Left renal pelvis (tissue), 4 donors: ENCODE measurements at regions not wholly inside any gene's neighbourhood (a gene's known extent, or its start where the extent isn't known, plus 50 kb on each side); places are given as distances from the start of the nearest gene placed in this dataset.
"Not testable (repeated sequence)": the region's sequence is repeated elsewhere in the genome, so short reads cannot be mapped to it uniquely, and the experiment has no call there.

Experiments
- DNase-seq, 4 donors: peaks; one replicate each; pipeline ENCODE4 v3.0.0-alpha.2; 2013; ENCODE audit warnings: low read depth in 4 of 4, low spot score in 3 of 4

DNA sequence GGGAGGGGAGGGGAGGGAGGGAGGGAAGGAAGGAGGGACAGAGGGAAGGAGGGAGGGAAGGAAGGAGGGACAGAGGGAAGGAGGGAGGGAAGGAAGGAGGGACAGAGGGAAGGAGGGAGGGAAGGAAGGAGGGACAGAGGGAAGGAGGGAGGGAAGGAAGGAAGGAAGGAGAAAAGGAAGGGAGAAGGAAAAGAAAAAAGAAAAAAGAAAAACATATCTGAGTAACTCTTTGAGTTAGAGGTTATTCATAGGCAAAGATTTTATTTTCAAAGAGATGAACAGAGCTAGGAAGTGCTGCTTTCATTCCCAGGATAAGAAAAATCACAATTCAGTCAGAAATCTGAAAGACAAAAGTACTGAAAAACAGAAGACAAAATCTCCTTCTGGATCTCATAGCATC lies 379.7 kb upstream of the GYPC start:
- not testable (repeated sequence) for DNase-seq

DNA sequence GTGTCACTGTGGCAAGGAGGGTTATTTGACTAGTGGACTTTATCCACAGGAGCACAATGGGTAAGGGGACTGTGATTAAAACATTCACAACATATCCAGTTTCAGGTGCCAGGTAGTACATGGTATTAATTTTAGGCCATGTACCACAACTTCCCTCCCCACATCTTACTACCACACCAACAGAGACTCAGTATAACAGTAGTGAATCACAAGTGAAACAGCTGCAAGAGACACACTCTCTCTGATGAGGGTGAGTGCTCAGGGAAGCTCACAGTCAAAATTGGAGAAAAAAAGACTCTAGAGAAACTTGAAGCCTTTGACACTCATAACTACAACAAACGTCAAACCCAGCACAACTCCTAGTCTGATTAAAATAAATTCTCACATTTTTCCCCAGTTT lies 367.6 kb upstream of the GYPC start:
- DNase-seq = no peak

DNA sequence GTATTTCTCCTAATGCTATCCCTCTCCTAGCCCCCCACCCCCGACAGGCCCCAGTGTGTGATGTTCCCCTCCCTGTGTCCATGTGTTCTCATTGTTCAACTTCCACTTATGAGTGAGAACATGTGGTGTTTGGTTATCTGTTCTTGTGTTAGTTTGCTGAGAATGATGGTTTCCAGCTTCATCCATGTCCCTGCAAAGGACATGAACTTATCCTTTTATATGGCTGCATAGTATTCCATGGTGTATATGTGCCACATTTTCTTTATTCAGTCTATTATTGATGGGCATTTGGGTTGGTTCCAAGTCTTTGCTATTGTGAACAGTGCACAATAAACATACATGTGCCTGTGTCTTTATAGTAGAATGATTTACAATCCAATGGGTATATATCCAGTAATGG lies 362.0 kb upstream of the GYPC start:
- not testable (repeated sequence) for DNase-seq

DNA sequence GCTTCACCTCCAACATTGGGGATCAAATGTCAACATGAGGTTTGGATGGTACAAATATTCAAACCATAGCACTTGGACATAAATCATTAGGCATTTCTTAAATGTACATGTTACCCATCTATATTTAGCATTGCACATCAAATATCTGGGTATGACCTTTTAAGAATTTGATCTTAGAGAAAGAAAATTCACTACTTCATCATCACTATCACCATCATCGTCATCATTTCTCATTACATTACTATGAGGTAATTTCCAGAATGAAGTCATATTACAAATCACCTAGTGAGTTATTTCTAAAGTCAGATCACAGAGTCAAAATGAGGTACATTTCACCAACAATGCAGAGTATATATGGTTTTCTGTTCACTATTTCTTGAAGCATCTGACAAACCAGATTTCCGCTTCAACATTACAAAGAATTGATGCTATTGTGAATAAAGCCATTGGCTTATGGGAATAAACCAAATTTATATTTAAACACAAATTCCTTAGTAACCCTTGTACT lies 356.4 kb upstream of the GYPC start:
- no peak for DNase-seq

DNA sequence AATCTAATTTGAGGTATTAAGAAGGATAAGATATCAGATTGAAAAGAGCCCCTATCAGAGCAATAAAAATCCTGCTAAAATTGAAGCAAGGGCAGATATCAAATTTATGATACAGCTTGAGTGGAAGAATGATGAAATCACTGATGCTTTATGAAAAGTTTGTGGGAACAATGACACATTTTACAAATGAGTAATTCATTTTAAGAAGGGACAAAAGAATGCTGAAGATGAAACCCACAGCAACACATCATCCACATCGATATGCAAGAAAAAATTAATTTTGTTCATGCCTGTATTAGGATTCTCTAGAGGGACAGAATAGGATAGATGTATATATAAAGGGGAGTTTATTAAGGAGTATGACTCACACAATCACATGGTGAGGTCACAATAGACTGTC lies 355.6 kb upstream of the GYPC start:
- no peak for DNase-seq

DNA sequence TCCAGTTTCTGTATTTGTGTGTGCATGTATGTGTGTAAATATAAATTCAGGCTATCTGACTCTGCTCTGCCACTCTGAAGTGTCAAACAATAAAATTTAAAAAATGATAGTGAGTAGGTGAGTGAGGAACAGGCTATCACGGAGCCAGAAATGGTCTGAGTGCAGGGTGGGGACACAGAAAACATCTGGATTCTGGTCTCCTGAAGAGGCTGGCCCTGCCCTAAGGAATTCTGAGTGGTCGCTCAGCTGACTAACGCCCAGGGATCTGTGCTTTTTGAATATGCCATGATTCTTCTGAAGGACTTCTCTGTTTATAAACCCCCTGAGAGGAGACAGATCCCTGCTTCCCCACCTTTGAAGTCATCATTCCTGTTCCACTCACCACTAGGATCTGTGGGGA lies 353.9 kb upstream of the GYPC start:
- DNase-seq = no peak

DNA sequence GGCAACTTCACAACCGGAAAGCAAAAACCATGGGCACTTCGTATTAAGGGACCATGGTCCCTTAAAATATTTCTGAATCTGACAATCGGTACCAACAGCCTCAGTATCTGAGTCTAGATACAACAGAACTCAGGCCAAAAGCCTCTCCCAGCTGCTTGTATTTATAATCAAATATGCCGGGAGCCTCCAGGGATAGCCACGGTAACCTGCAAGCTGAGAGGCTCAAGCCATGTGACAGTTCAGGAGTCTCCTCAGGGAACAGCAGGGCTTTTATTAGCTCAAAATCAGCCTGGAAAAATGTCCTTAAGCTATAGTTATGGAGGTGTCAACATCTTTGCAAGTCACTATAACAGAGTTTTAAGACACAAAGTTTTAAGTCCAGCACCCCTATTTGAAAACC lies 352.8 kb upstream of the GYPC start:
- DNase-seq = no peak

DNA sequence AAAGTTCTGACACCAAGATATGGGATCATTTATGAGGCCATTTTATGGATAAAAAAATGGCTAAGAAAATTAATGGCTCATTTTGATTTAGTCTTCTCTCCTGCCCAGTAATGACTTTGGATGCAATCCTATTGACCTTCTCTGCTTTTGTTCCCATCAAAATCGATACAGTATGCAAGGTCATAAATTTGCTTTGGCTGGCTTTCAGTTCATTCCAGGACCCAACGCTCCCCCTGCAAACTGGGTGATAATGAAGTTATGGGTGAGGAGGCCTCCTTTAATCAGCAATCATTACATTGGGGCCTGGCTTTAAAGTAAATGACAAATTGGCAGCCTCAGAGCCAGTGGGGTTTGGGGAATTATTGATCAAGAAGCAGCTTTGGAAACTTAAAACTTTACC lies 351.8 kb upstream of the GYPC start:
- no peak for DNase-seq

DNA sequence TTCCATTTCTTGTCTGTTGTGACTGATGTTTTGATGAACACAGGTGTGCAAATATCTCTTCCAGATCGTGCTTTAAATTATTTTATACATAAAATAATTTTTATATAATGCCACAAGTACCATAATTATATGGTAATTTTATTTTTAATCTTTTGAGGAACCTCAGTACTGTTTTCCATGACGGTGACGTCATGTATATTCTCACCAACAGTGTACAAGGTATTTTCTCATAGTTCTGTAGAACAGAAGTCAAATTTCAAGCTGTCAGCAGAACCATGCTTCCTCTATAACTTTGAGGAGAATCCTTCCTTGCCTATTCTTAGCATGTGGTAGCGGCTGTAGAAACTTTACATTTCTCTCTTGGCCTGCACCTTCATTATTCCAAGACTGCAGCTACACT lies 349.4 kb upstream of the GYPC start:
- no peak for DNase-seq

DNA sequence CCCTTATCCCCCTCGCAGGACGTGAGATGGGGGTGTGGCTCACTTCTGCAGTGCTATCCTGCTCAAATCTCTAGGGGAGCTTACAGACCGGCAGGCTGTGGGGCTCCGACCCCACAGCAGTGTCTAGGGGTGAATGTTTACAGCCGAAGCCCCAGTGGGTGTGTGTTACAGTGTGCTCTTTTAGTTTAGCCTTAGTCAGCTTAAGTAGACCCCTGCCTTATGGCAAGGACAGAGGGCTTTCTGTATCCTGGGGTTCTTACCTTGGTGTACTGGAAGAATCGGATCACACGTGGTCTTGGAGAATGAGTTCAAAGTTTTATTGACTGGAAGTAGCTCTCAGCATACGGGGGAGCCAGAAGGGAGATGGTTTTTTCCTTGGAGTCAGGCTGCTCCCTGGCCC lies 348.2 kb upstream of the GYPC start:
- no peak for DNase-seq

DNA sequence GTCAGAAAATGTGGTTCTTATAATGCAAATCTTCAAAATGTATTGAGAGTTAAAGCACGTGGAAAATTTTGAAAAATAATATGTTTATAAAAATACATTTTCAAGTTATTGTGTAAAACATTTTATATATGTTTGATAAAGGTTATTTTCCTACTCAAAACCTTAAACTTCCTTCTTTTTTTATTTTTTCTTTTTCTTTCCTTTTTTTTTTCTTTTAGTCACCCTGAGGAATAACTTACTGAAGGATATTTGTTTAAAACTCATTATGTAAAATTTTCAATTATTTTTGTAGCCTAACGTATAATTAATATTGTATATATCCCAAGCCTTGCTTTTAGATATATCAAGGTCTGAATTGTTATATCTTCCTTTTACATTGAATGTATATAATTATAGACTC lies 346.8 kb upstream of the GYPC start:
- DNase-seq = no peak

DNA sequence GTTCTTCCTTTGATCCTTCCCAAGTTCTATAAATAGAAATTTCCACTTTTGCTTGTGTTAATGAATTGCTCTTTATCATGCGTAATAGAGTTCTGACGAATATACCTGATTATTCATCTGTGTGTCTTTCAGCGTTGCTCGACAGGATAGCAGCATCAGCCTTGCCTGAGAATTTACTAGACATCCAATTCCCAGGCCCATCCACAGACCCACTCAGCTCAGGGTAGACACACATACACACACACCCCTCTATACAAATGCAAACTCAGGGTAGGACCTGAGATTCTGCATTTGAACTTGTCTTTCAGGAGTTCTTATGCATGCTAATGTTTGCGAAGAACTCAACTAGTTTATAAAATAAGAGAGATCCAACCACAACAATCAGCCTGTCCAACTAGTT lies 343.4 kb upstream of the GYPC start:
- no peak for DNase-seq

DNA sequence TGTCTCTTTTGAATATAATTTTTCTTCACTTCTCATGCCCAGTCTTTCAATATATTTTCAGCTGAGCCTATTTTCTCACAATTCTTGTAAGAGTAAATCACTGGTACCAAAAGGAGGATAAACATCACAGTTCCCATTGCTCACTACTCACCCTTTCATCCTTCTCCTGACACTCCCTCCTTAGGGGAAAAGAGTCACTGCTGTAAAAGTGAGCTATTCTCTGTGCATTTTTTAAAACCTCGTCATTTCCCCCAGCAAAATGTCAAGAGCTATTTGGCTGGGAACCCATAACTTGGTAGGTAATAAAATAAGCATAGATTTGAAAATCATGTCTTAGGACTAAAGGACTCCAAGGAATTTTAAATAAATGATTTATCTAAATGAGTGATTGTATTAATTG lies 340.1 kb upstream of the GYPC start:
- DNase-seq = no peak

DNA sequence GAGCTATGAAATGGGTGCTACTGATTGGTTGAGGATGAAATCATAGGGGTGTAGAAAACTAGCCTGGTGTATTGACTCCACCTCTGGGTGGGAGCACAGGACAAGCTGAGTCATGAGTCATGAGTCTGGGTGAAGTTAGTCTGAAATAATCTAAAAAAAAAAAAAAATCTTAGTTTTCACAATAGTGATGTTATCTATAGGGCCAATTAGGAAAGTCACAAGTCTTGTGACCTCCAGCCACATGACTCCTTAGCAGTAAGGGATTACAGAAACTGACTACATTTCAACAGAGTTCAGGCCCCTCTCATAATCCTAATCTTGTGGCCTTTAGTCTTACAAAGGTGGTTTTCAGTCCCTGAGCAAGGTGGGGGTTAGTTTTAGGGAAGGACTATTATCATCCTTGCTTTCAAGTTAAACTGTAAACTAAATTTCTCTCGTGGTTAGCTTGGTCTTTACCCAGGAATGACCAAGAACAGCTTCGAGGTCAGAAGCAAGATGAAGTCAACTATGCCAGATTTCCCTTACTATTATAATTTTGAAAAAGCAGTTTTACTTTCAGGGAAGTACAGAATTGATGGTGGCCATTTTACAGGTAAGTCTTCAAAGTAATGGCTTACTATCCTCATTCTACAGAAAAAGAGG lies 338.0 kb upstream of the GYPC start:
- no peak for DNase-seq

DNA sequence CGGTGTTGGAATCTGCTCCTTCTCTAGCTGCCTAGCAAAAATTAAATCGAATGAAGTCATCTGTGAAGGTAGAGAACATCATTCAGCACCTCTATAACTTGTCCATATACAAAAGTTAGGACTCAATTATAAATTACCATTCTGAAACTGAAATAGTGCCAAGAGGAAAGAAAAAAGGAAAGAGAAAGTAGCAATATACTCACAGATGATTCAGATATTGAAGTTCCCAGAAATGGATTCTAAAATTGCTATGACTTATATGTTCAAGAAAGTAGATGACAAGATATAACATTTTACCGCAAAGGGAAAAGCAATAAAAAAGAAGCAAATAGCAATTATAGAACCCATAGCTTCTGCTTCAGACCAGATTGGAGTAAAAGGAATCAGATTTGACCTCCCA lies 333.6 kb upstream of the GYPC start:
- no peak for DNase-seq

DNA sequence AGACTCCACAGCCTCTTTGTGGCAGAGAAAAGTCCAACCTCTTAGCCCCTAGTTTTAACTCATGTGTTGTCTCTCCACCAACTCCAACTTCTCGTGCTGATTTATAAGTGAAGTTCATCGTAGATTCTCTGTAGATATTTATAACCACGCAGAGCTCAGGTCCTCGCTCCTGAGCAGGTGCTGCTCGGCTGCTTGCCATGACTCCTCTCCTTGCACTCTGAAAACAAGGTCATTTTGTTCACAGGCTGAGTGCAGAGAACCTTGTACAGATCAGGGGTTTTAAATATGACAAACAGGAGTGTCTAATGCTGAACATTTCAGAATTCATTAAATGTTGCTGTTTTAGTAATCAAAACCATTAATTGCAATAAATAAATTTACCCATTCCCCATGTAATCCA lies 330.8 kb upstream of the GYPC start:
- no peak for DNase-seq

DNA sequence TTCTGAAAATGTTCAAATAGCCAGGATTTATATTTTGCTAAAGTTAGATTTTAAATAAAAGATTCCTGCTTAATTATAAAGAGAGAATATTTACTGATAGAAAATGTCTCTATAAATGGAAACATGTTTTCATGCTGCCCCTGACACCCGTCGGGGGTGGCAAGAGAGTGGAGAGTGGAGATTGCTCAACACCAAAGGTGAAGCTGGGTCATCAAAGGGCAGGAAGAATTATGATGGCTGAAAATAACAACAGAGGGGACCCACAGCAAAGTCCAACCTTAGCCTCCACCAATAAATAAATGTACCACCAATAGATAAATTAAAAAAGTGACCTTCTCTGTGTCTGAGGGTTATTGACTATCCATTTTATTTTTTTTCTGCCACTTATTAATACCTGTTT lies 326.8 kb upstream of the GYPC start:
- DNase-seq = no peak

DNA sequence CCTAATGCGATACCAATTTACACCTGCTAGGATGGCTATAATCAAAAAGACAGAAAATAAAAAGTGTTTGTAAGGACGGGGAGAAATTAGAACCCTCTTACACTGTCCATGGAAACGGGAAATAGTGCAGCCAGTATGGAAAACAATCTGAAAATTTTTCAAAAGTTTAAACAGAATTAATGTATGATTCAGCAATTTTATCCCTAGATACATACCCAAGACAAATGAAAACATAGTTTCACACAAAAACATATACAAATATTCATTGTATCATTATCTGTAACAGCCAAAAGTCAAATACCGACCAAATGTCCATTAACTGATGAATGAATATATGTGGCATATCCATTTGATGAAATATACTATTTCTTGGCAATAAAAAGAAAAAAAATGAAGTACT lies 313.5 kb upstream of the GYPC start:
- no peak for DNase-seq

DNA sequence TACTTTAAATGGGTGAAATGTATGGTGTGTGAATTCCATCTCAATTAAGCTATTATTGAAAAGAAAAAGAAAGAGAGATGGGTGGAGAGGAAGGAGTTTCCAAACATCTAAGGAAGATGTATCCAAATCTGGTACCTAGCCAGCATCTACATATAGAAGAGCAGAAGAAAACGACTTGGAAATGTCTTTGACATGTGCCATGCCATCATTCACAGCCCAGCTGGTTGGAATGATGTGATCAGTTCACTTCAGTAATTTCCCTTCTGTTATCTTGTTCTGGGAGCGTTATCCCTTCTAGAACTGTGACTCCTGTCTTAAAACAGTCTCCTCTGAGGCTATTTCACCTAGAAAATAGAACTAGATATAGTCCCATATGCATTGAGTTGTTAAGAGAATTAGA lies 312.8 kb upstream of the GYPC start:
- DNase-seq = no peak

DNA sequence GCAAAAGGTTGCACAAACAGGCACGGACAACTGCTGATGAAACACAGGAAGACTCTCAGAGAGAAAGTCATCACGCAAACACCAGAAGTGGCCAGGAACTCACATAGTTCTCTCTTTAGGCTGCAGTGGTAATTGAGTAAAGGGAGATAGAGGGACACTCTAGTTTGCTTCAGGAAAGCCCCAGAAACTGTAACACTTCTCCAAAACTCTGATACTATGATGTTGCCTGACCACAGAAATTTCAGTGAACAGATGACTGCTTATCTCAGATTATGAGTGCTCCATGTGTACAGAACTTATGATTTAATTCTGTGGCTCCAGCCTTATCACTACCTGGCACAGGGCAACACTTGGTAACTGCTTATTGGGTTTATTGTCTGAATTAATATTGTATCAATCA lies 311.5 kb upstream of the GYPC start:
- DNase-seq = no peak

DNA sequence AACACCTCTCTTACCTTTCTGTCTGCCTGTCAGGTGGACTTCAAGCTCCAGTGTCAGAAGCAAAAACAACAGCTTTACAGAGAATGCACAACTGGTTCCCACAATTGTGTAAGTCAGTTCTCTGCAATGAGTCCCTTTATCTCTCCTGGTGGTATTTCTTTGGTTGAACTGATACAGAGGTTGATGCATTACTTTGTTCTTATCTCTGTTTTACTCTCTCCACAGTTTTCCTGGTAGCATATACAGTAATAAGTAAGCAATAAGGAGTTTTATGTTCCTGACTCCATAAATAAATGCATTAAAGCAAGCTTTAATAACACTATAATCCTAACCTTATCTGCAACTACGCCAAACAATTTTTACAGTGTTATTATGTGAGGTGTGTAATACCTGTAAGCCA lies 310.3 kb upstream of the GYPC start:
- no peak for DNase-seq

DNA sequence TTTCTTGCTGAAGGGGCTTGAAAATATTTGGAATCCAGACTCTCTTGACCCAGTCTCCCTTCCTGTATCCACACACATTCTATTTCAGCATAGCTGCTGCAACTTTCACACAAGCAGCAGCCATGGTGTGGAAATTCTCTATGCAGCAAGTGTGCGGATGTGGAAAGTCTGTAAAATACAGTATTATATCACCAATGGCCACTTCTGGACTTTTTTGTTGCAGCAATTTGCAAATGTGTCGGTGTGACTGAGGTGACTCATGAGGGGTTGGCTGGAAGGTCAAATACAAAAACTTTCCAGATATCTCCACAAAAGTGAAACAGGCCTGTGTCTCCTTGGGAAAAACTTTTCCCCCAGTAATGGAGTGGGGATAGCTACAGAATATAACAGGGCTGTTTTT lies 299.3 kb upstream of the GYPC start:
- DNase-seq = no peak

DNA sequence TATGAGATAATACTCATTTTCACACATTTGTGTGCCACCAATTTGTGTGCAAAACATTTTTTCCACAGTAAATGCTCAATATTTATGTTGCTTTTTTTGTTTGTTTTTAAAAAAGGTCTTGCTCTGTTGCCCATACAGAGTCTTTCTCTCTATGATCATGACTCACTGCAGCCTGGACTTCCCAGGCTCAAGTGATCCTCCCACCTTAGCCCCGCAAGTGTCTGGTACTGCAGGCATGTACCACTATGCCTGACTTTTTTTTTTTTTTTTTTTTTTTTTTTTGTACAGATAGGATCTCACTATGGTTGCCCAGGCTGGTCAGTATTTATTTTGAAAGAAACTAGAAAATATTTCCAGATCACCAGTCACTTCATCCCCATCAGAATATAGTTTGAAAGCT lies 297.8 kb upstream of the GYPC start:
- no peak for DNase-seq
